HEK293 (cell line): ENCODE measurements at regions not wholly inside any gene's neighbourhood (a gene's known extent, or its start where the extent isn't known, plus 50 kb on each side); places are given as distances from the start of the nearest gene placed in this dataset.

Experiments used
- CTCF ChIA-PET: fragments of 350-600 bp; formaldehyde crosslinking; extraction: SDS; loops from one replicate; lab custom pipeline; 2021; ENCODE audit warnings: antibody characterized with exemption; lab: Yijun Ruan, JAX
- POLR2A ChIA-PET: fragments of 300-600 bp; formaldehyde crosslinking; extraction: SDS; loops from one replicate; lab custom pipeline; 2020; ENCODE audit warnings: antibody characterized with exemption, inconsistent platforms; lab: Yijun Ruan, JAX
- H3K27ac ChIP-seq: fragments of 200-500 bp; sonication (Bioruptor generic); 2 replicates; pipeline ENCODE4 v1.5.1; 2014; ENCODE audit warnings: low read depth, low read length, control low read depth, inconsistent platforms; ENCODE audit errors: extremely low read depth
- H3K36me3 ChIP-seq, 2 experiments: fragments of 200-500 bp in 1 of 2; sonication (Bioruptor generic) in 1 of 2; 1 replicate in 1 of 2; 2 replicates in 1 of 2; pipeline ENCODE4 v1.5.1; 2014 to 2017; ENCODE audit warnings: inconsistent platforms in 2 of 2, low read length in 2 of 2; ENCODE audit not compliant: control insufficient read depth in 2 of 2, insufficient read depth in 1 of 2
- H3K4me1 ChIP-seq: fragments of 200-500 bp; sonication (Bioruptor generic); 2 replicates; pipeline ENCODE4 v1.5.1; 2014; ENCODE audit warnings: mild to moderate bottlenecking, low read length, inconsistent platforms; ENCODE audit not compliant: control insufficient read depth, insufficient read depth
- H3K4me3 ChIP-seq: 2 replicates; pipeline ENCODE4 v1.5.1; 2011; ENCODE audit warnings: low read depth, mild to moderate bottlenecking, control low read depth, low read length, moderate library complexity
- H3K9me3 ChIP-seq: fragments of 200-500 bp; sonication (Bioruptor generic); 2 replicates; pipeline ENCODE4 v1.5.1; 2014; ENCODE audit warnings: low read depth, low read length, inconsistent platforms; ENCODE audit not compliant: control insufficient read depth, insufficient read depth
- KLF16 ChIP-seq: fragments of 450-650 bp; formaldehyde crosslinking; IDR thresholded peaks from 2 replicates; pipeline ENCODE4 v1.5.1; 2017; ENCODE audit warnings: missing biosample characterization, missing genetic modification characterization
- KLF9 ChIP-seq: fragments of 450-650 bp; formaldehyde crosslinking; IDR thresholded peaks from 2 replicates; pipeline ENCODE4 v1.5.1; 2016; ENCODE audit warnings: missing biosample characterization, missing genetic modification characterization, low read depth
- REPIN1 ChIP-seq: fragments of 450-650 bp; formaldehyde crosslinking; IDR thresholded peaks from 2 replicates; pipeline ENCODE4 v1.5.1; 2017; ENCODE audit warnings: missing biosample characterization, missing genetic modification characterization, low read depth
- REST ChIP-seq: fragments of 450-650 bp; formaldehyde crosslinking; IDR thresholded peaks from 2 replicates; pipeline ENCODE4 v1.5.1; 2016; ENCODE audit warnings: missing biosample characterization, missing genetic modification characterization
- SCRT2 ChIP-seq: fragments of 450-650 bp; formaldehyde crosslinking; IDR thresholded peaks from 2 replicates; pipeline ENCODE4 v1.5.1; 2016; ENCODE audit warnings: missing biosample characterization, missing genetic modification characterization
- SP7 ChIP-seq: fragments of 450-650 bp; formaldehyde crosslinking; IDR thresholded peaks from 2 replicates; pipeline ENCODE4 v1.5.1; 2016; ENCODE audit warnings: missing biosample characterization, missing genetic modification characterization
- YY2 ChIP-seq: fragments of 450-650 bp; formaldehyde crosslinking; IDR thresholded peaks from 2 replicates; pipeline ENCODE4 v1.5.1; 2016; ENCODE audit warnings: missing biosample characterization, missing genetic modification characterization
- ZBTB1 ChIP-seq: fragments of 450-650 bp; formaldehyde crosslinking; IDR thresholded peaks from 2 replicates; pipeline ENCODE4 v1.5.1; 2016; ENCODE audit warnings: missing biosample characterization, missing genetic modification characterization
- ZFP41 ChIP-seq: fragments of 450-650 bp; formaldehyde crosslinking; IDR thresholded peaks from 2 replicates; pipeline ENCODE4 v1.5.1; 2016; ENCODE audit warnings: missing biosample characterization, missing genetic modification characterization, borderline replicate concordance
- ZNF121 ChIP-seq: fragments of 450-650 bp; formaldehyde crosslinking; IDR thresholded peaks from 2 replicates; pipeline ENCODE4 v1.5.1; 2016; ENCODE audit warnings: missing biosample characterization, missing genetic modification characterization
- ZNF184 ChIP-seq: fragments of 450-650 bp; IDR thresholded peaks from 2 replicates; pipeline ENCODE4 v1.5.1; 2018; ENCODE audit warnings: missing biosample characterization, mild to moderate bottlenecking, missing genetic modification characterization
- ZNF398 ChIP-seq: fragments of 450-650 bp; formaldehyde crosslinking; IDR thresholded peaks from 2 replicates; pipeline ENCODE4 v1.5.1; 2017; ENCODE audit warnings: missing biosample characterization, missing genetic modification characterization
- ZNF488 ChIP-seq: fragments of 450-650 bp; formaldehyde crosslinking; IDR thresholded peaks from 2 replicates; pipeline ENCODE4 v1.5.1; 2016; ENCODE audit warnings: missing biosample characterization, missing genetic modification characterization
- ZNF529 ChIP-seq: fragments of 450-650 bp; formaldehyde crosslinking; IDR thresholded peaks from 2 replicates; pipeline ENCODE4 v1.5.1; 2017; ENCODE audit warnings: missing genetic modification characterization, missing biosample characterization; ENCODE audit not compliant: insufficient replicate concordance
- ZNF530 ChIP-seq: fragments of 450-650 bp; formaldehyde crosslinking; IDR thresholded peaks from 2 replicates; pipeline ENCODE4 v1.5.1; 2016; ENCODE audit warnings: low read depth, missing biosample characterization, missing genetic modification characterization
- ZNF549 ChIP-seq: fragments of 450-650 bp; IDR thresholded peaks from 2 replicates; pipeline ENCODE4 v1.5.1; 2018; ENCODE audit warnings: missing biosample characterization, missing genetic modification characterization, mild to moderate bottlenecking, inconsistent platforms, moderate library complexity
- ZNF585B ChIP-seq: fragments of 450-650 bp; formaldehyde crosslinking; IDR thresholded peaks from 2 replicates; pipeline ENCODE4 v1.5.1; 2016; ENCODE audit warnings: missing biosample characterization, missing genetic modification characterization
- ZNF626 ChIP-seq: fragments of 450-650 bp; sonication (Bioruptor Pico); formaldehyde crosslinking; IDR thresholded peaks from 2 replicates; pipeline ENCODE4 v1.5.1; 2018; ENCODE audit warnings: missing biosample characterization, missing genetic modification characterization, inconsistent platforms
- ZXDB ChIP-seq: fragments of 450-650 bp; formaldehyde crosslinking; IDR thresholded peaks from 2 replicates; pipeline ENCODE4 v1.5.1; 2016; ENCODE audit warnings: missing biosample characterization, missing genetic modification characterization
- TF ChIP-seq, protein P1 (sequence below): fragments of 450-650 bp; formaldehyde crosslinking; IDR thresholded peaks from 2 replicates; pipeline ENCODE4 v1.5.1; 2017; ENCODE audit warnings: missing biosample characterization, missing genetic modification characterization
- TF ChIP-seq, protein P2 (sequence below): fragments of 450-650 bp; formaldehyde crosslinking; IDR thresholded peaks from 2 replicates; pipeline ENCODE4 v1.5.0; 2017; ENCODE audit warnings: missing biosample characterization, missing genetic modification characterization, borderline replicate concordance

- TF ChIP-seq KLF9 (no peak), ZNF549 (tag by site-specific recombination) (no peak), ZNF121 (tag by site-specific recombination) (no peak), ZNF488 (tag by site-specific recombination) (no peak), ZXDB (tag by site-specific recombination) (no peak), ZNF398 (no peak), REST (tag by site-specific recombination) (no peak), ZNF184 (tag by site-specific recombination) (no peak), YY2 (tag by site-specific recombination) (no peak), ZNF626 (tag by site-specific recombination) (no peak)
- TF ChIP-seq, protein P1, sequence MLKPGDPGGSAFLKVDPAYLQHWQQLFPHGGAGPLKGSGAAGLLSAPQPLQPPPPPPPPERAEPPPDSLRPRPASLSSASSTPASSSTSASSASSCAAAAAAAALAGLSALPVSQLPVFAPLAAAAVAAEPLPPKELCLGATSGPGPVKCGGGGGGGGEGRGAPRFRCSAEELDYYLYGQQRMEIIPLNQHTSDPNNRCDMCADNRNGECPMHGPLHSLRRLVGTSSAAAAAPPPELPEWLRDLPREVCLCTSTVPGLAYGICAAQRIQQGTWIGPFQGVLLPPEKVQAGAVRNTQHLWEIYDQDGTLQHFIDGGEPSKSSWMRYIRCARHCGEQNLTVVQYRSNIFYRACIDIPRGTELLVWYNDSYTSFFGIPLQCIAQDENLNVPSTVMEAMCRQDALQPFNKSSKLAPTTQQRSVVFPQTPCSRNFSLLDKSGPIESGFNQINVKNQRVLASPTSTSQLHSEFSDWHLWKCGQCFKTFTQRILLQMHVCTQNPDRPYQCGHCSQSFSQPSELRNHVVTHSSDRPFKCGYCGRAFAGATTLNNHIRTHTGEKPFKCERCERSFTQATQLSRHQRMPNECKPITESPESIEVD (tag by site-specific recombination) = no peak
Observed at GRCh38 chr17:54117452-54117851, 294.7 kb downstream of the KIF2B start (continued).

- Histone ChIP-seq H3K4me1 (no peaks in the 10 kb centered on the region), H3K27ac (no peak overlapping the region), H3K36me3 (no peaks in the 10 kb centered on the region), H3K9me3 (no peaks in the 10 kb centered on the region), H3K4me3 (no peak overlapping the region)
- ChIA-PET CTCF (interaction anchor here (0.7 kb wide), 1 partner anchor 225 kb away, joined by 3 read pairs; no protein-coding TSS in a partner anchor), POLR2A (no interaction called here)
- TF ChIP-seq ZNF585B (tag by site-specific recombination) = no peak
Observed at GRCh38 chr17:54124456-54124855, 301.7 kb downstream of the KIF2B start.

- ChIA-PET CTCF (no interaction called here), POLR2A (no interaction called here)
- no peak overlapping the region for H3K27ac ChIP-seq
- no peaks in the 10 kb centered on the region for H3K36me3 ChIP-seq
- H3K4me1 ChIP-seq = no peaks in the 10 kb centered on the region
- H3K4me3 ChIP-seq = no peak overlapping the region
- H3K9me3 ChIP-seq = no peaks in the 10 kb centered on the region
- no peak for TF ChIP-seq ZBTB1
- no peak for TF ChIP-seq ZNF529 (tag by site-specific recombination)
- TF ChIP-seq SP7 (tag by site-specific recombination) = no peak
- TF ChIP-seq, protein P2, sequence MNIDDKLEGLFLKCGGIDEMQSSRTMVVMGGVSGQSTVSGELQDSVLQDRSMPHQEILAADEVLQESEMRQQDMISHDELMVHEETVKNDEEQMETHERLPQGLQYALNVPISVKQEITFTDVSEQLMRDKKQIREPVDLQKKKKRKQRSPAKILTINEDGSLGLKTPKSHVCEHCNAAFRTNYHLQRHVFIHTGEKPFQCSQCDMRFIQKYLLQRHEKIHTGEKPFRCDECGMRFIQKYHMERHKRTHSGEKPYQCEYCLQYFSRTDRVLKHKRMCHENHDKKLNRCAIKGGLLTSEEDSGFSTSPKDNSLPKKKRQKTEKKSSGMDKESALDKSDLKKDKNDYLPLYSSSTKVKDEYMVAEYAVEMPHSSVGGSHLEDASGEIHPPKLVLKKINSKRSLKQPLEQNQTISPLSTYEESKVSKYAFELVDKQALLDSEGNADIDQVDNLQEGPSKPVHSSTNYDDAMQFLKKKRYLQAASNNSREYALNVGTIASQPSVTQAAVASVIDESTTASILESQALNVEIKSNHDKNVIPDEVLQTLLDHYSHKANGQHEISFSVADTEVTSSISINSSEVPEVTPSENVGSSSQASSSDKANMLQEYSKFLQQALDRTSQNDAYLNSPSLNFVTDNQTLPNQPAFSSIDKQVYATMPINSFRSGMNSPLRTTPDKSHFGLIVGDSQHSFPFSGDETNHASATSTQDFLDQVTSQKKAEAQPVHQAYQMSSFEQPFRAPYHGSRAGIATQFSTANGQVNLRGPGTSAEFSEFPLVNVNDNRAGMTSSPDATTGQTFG (tag by site-specific recombination) = no peak
- TF ChIP-seq REPIN1 (tag by site-specific recombination) = no peak
- TF ChIP-seq YY2 (tag by site-specific recombination) = no peak
- TF ChIP-seq SCRT2 (tag by site-specific recombination) = no peak
- no peak for TF ChIP-seq ZXDB (tag by site-specific recombination)
- no peak for TF ChIP-seq KLF16 (tag by site-specific recombination)
- no peak for TF ChIP-seq ZNF530
- no peak for TF ChIP-seq ZFP41 (tag by site-specific recombination)
Observed at GRCh38 chr17:54153423-54153822, 330.7 kb downstream of the KIF2B start.
